HFFc6 (cell line): ENCODE measurements at regions not wholly inside any gene's neighbourhood (a gene's known extent, or its start where the extent isn't known, plus 50 kb on each side); places are given as distances from the start of the nearest gene placed in this dataset.
"Not testable (repeated sequence)": the region's sequence is repeated elsewhere in the genome, so short reads cannot be mapped to it uniquely, and the experiment has no call there.

Experiments used
- DNase-seq: peaks from one replicate; pipeline ENCODE4 v3.0.0-alpha.2; 2018
- H3K27ac Mint-ChIP-seq: 2 replicates; pipeline ENCODE4 v1.8.0; 2020; ENCODE audit warnings: mild to moderate bottlenecking, mixed read lengths
- H3K27me3 Mint-ChIP-seq: 2 replicates; pipeline ENCODE4 v1.8.0; 2021; ENCODE audit warnings: mild to moderate bottlenecking, moderate library complexity, mixed read lengths; ENCODE audit not compliant: insufficient read depth
- H3K36me3 Mint-ChIP-seq: 2 replicates; pipeline ENCODE4 v1.8.0; 2021; ENCODE audit warnings: low read depth, mixed read lengths
- H3K4me1 Mint-ChIP-seq: 2 replicates; pipeline ENCODE4 v1.8.0; 2020; ENCODE audit warnings: low read depth, mixed read lengths
- H3K4me3 Mint-ChIP-seq: 2 replicates; pipeline ENCODE4 v1.8.0; 2020; ENCODE audit warnings: mild to moderate bottlenecking, moderate library complexity, mixed read lengths
- H3K9me3 Mint-ChIP-seq: 2 replicates; pipeline ENCODE4 v1.8.0; 2020; ENCODE audit warnings: mild to moderate bottlenecking, mixed read lengths
- CTCF ChIP-seq: fragments of 200-600 bp; sonication (generic); IDR thresholded peaks from 2 replicates; pipeline ENCODE4 v1.5.0; 2021; ENCODE audit warnings: antibody characterized with exemption, mild to moderate bottlenecking

GRCh38 chr11:110852921-110853490 lies 140.8 kb upstream of the ARHGAP20 start:
- Mint-ChIP-seq H3K36me3 (no peaks in the 10 kb centered on the region), H3K27ac (no peak overlapping the region), H3K9me3 (no peaks in the 10 kb centered on the region), H3K4me3 (no peak overlapping the region), H3K4me1 (peaks cover 8% of the 10 kb centered on the region), H3K27me3 (peaks cover 16% of the 10 kb centered on the region)
- DNase-seq = no peak
- TF ChIP-seq CTCF = no peak

- Mint-ChIP-seq H3K4me1 (no peaks in the 10 kb centered on the region), H3K27ac (no peak overlapping the region), H3K36me3 (no peaks in the 10 kb centered on the region), H3K4me3 (no peak overlapping the region), H3K27me3 (peaks cover 20% of the 10 kb centered on the region), H3K9me3 (no peaks in the 10 kb centered on the region)
- TF ChIP-seq CTCF = no peak
- no peak for DNase-seq
Observed at GRCh38 chr11:110850846-110851245, 138.6 kb upstream of the ARHGAP20 start.

GRCh38 chr11:110843053-110843452 lies 130.8 kb upstream of the ARHGAP20 start:
- not testable (repeated sequence) for H3K27me3 Mint-ChIP-seq, H3K4me1 Mint-ChIP-seq, H3K27ac Mint-ChIP-seq, H3K9me3 Mint-ChIP-seq, H3K4me3 Mint-ChIP-seq, H3K36me3 Mint-ChIP-seq, DNase-seq

GRCh38 chr11:110838808-110839207 lies 126.6 kb upstream of the ARHGAP20 start:
- no peak for TF ChIP-seq CTCF
- Mint-ChIP-seq H3K9me3 (no peaks in the 10 kb centered on the region), H3K27me3 (peaks cover 2% of the 10 kb centered on the region; the same call in 1 of the 2 replicates), H3K4me3 (no peak overlapping the region), H3K4me1 (peaks cover 2% of the 10 kb centered on the region), H3K36me3 (peaks cover 4% of the 10 kb centered on the region; the same call in 1 of the 2 replicates), H3K27ac (no peak overlapping the region)
- no peak for DNase-seq

GRCh38 chr11:110837603-110838002 lies 125.4 kb upstream of the ARHGAP20 start:
- no peak for TF ChIP-seq CTCF
- no peak for DNase-seq

GRCh38 chr11:110835106-110835505 lies 122.9 kb upstream of the ARHGAP20 start:
- Mint-ChIP-seq H3K9me3 (no peaks in the 10 kb centered on the region), H3K4me3 (no peak overlapping the region), H3K27ac (no peak overlapping the region), H3K36me3 (peaks cover 4% of the 10 kb centered on the region; the same call in 1 of the 2 replicates), H3K4me1 (peaks cover 39% of the 10 kb centered on the region), H3K27me3 (peaks cover 2% of the 10 kb centered on the region; the same call in 1 of the 2 replicates)
- no peak for TF ChIP-seq CTCF
- no peak for DNase-seq

More at GRCh38 chr11:110837603-110838002, 125.4 kb upstream of the ARHGAP20 start:
- Mint-ChIP-seq H3K4me3 (no peak overlapping the region), H3K4me1 (peaks cover 14% of the 10 kb centered on the region), H3K27me3 (peaks cover 2% of the 10 kb centered on the region; the same call in 1 of the 2 replicates), H3K36me3 (peaks cover 4% of the 10 kb centered on the region; the same call in 1 of the 2 replicates), H3K9me3 (no peaks in the 10 kb centered on the region), H3K27ac (no peak overlapping the region)
